ES-I3 (cell line): ENCODE measurements at regions not wholly inside any gene's neighbourhood (a gene's known extent, or its start where the extent isn't known, plus 50 kb on each side); places are given as distances from the start of the nearest gene placed in this dataset.

Experiments
- H3K36me3 ChIP-seq: 2 replicates; pipeline ENCODE4 v1.6.1; 2013; ENCODE audit warnings: mild to moderate bottlenecking, low read length, control low read depth, moderate library complexity; ENCODE audit not compliant: insufficient read depth
- H3K4me1 ChIP-seq: 2 replicates; pipeline ENCODE4 v1.6.1; 2013; ENCODE audit warnings: mild to moderate bottlenecking, control low read depth, low read length; ENCODE audit not compliant: insufficient read depth
- H3K9ac ChIP-seq: 2 replicates; pipeline ENCODE4 v1.6.1; 2013; ENCODE audit warnings: low read depth, mild to moderate bottlenecking, low read length, moderate library complexity
- H3K9me3 ChIP-seq: 2 replicates; pipeline ENCODE4 v1.6.1; 2013; ENCODE audit warnings: mild to moderate bottlenecking, low read length, moderate library complexity; ENCODE audit not compliant: control insufficient read depth, insufficient read depth

- Histone ChIP-seq H3K9ac (no peak overlapping the region), H3K36me3 (no peaks in the 10 kb centered on the region), H3K4me1 (peaks cover 38% of the 10 kb centered on the region), H3K9me3 (no peaks in the 10 kb centered on the region)
These were observed 107.0 kb downstream of the ARF6 start for GRCh38 chr14:49999826-50000379.

- Histone ChIP-seq H3K9ac (no peak overlapping the region), H3K9me3 (no peaks in the 10 kb centered on the region), H3K36me3 (no peaks in the 10 kb centered on the region), H3K4me1 (peaks cover 33% of the 10 kb centered on the region)
These were observed 107.7 kb downstream of the ARF6 start for GRCh38 chr14:50000380-50001150.

GRCh38 chr14:50001151-50001998, 108.5 kb downstream of the ARF6 start:
- H3K4me1 ChIP-seq: peaks cover 33% of the 10 kb centered on the region
- no peak overlapping the region for H3K9ac ChIP-seq
- H3K9me3 ChIP-seq: no peaks in the 10 kb centered on the region
- H3K36me3 ChIP-seq: no peaks in the 10 kb centered on the region

- Histone ChIP-seq H3K9me3 (no peaks in the 10 kb centered on the region), H3K36me3 (no peaks in the 10 kb centered on the region), H3K9ac (no peak overlapping the region; the same call in 1 of the 2 replicates), H3K4me1 (peaks cover 33% of the 10 kb centered on the region)
These were observed 109.4 kb downstream of the ARF6 start for GRCh38 chr14:50001999-50002925.

- Histone ChIP-seq H3K36me3 (no peaks in the 10 kb centered on the region), H3K4me1 (peaks cover 33% of the 10 kb centered on the region), H3K9ac (peak overlapping the region; percentile 49; the same call in 1 of the 2 replicates), H3K9me3 (no peaks in the 10 kb centered on the region)
These were observed 110.0 kb downstream of the ARF6 start for GRCh38 chr14:50002926-50003212.

- peak overlapping the region; percentile 49 for H3K9ac ChIP-seq
- no peaks in the 10 kb centered on the region for H3K36me3 ChIP-seq
- peaks cover 33% of the 10 kb centered on the region for H3K4me1 ChIP-seq
- H3K9me3 ChIP-seq: no peaks in the 10 kb centered on the region
These were observed 110.5 kb downstream of the ARF6 start for GRCh38 chr14:50003213-50004021.

- H3K36me3 ChIP-seq: no peaks in the 10 kb centered on the region
- H3K9me3 ChIP-seq: no peaks in the 10 kb centered on the region
- no peak overlapping the region for H3K9ac ChIP-seq
- H3K4me1 ChIP-seq: peaks cover 10% of the 10 kb centered on the region; the same call in 1 of the 2 replicates
These were observed 110.2 kb downstream of the VCPKMT start for GRCh38 chr14:50006141-50006540.

GRCh38 chr14:50007123-50007903, 109.1 kb downstream of the VCPKMT start:
- Histone ChIP-seq H3K9me3 (no peaks in the 10 kb centered on the region), H3K9ac (no peak overlapping the region)

GRCh38 chr14:50008562-50008961, 107.8 kb downstream of the VCPKMT start:
- Histone ChIP-seq H3K36me3 (no peaks in the 10 kb centered on the region), H3K9me3 (no peaks in the 10 kb centered on the region), H3K4me1 (no peaks in the 10 kb centered on the region), H3K9ac (no peak overlapping the region)

More at GRCh38 chr14:50007123-50007903, 109.1 kb downstream of the VCPKMT start:
- Histone ChIP-seq H3K4me1 (peaks cover 4% of the 10 kb centered on the region; the same call in 1 of the 2 replicates), H3K36me3 (no peaks in the 10 kb centered on the region)

GRCh38 chr14:50008974-50009373, 107.4 kb downstream of the VCPKMT start:
- Histone ChIP-seq H3K4me1 (no peaks in the 10 kb centered on the region), H3K9me3 (no peaks in the 10 kb centered on the region), H3K36me3 (no peaks in the 10 kb centered on the region), H3K9ac (no peak overlapping the region)

- Histone ChIP-seq H3K36me3 (no peaks in the 10 kb centered on the region), H3K9ac (no peak overlapping the region), H3K9me3 (no peaks in the 10 kb centered on the region), H3K4me1 (no peaks in the 10 kb centered on the region)
These were observed 105.6 kb downstream of the VCPKMT start for GRCh38 chr14:50010752-50011151.

- Histone ChIP-seq H3K9me3 (no peaks in the 10 kb centered on the region), H3K36me3 (no peaks in the 10 kb centered on the region), H3K4me1 (no peaks in the 10 kb centered on the region), H3K9ac (no peak overlapping the region)
These were observed 105.1 kb downstream of the VCPKMT start for GRCh38 chr14:50011242-50011641.

- no peaks in the 10 kb centered on the region for H3K36me3 ChIP-seq
- no peak overlapping the region for H3K9ac ChIP-seq
- H3K9me3 ChIP-seq: no peaks in the 10 kb centered on the region
- H3K4me1 ChIP-seq: no peaks in the 10 kb centered on the region; the same call in 1 of the 2 replicates
These were observed 103.7 kb downstream of the VCPKMT start for GRCh38 chr14:50012644-50013043.
